Fibroblast of skin of right quadriceps (primary cell): ENCODE measurements at regions not wholly inside any gene's neighbourhood (a gene's known extent, or its start where the extent isn't known, plus 50 kb on each side); places are given as distances from the start of the nearest gene placed in this dataset.
"Not testable (repeated sequence)": the region's sequence is repeated elsewhere in the genome, so short reads cannot be mapped to it uniquely, and the experiment has no call there.

Experiments used
- DNase-seq: peaks from one replicate; pipeline ENCODE4 v3.0.0-alpha.2; 2013

- DNase-seq = no peak
Observed at GRCh38 chr7:73918926-73919693, 58.2 kb downstream of the TMEM270 start.

DNA sequence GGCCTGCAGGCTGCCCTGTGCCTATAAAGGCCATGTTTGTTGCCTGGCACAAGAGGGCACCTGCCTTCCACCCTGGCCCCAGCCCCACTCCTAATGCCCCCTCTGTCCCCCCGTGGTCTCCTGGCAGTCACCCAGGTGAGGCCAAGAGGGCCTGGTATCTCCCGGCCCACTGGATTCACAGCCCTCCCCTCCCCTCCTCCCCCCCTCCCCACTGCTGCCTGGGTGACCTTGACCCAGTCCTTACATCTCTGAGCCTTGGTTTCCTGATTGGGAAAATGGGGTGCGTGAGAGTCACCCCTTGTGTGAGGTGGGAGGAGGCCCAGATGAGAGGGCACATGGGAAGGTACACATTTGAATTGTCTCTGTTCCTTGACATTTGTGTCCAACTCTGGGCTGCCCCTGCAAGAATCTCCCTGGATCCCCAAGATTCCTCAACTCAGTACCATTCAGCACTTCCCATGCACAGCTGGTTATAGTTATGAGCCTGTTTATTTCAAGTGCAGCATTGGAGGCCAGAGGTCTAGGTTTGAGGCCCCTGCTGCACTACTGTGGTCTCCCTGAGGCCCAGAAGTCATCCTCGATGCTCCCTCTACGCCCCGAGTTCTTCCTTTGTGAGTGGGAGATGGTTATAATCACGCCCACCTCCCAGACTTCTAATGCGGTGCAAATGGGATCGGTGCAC, 58.9 kb downstream of the TMEM270 start:
- DNase-seq = no peak

- no peak for DNase-seq
Observed at GRCh38 chr7:73920406-73921134, 59.6 kb downstream of the TMEM270 start.

DNA sequence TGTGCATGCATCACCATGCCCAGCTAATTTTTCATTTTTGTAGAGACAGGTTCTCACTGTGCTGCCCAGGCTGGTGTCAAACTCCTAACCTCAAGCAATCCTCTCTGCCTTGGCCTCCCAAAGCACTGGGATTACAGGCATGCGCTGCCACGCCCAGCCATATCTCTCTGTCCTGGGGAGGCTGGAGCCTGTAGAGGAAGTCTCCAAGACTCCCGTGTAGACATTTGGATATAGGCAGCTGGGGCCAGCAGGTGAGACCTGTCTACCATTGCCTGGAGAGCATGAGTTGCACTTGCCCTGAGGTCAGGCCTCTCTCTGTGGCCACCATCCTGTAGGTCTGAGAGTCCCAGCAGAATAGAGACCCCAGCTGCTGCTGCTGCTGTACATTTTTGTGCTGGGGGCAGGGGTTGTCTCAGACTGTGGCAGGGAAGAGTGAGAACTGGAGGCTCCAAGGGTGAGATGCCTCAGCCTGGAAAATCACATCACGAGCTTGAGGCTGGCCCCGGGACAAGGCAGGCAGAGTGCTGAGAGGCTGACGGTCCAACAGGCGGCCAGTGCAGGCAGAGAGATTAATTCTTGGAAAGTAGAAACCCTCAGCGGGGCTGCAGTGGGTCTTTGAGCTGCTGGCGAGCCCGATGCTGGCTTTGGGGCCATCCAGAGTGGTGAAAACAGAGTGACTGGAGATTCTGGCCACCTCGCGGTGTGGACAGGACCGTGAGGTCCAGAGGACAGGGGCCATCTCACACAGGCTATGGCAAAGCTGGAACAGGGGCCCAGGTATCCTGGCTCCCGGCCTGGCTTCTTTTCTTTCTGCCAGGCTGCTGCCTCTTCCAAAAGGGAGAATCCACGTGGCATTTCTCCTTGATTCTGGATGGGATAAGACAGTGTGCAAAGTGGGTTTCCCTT, 60.9 kb downstream of the TMEM270 start:
- DNase-seq = no peak

DNA sequence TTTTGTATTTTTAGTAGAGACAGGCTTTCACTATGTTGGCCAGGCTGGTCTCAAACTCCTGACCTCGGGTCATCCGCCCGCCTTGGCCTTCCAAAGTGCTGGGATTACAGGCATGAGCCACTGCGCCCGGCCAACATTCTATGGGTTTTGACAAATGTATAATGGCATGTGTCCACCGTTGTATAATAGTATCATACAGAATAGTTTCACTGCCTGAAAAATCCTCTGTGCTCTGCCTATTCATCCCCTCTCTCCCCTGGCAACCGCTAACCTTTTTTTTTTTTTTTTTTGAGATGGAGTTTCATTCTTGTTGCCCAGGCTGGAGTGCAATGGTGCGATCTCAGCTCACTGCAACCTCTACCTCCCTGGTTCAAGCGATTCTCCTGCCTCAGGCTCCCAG, 67.7 kb downstream of the TMEM270 start:
- not testable (repeated sequence) for DNase-seq

GRCh38 chr7:73931502-73931901, 70.5 kb downstream of the TMEM270 start:
- no peak for DNase-seq

DNA sequence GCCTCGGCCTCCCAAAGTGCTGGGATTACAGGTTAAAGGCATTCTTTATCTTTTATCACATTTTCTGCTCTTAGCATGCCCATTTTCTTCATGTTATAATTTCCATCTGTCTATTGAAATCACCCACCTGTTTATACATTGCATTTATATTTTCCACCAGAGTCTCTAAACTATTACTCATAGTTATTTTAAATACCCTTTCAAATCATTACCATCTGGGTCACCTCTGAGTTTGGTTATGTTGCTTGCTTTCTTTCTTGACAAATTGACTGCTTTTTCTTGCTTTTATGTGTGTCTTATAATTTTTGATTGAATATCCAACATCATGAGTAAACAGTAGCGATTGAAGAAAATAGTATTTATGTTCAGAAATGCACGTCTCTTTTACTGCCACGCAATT, 71.4 kb downstream of the TMEM270 start:
- peak; percentile 24 for DNase-seq

- DNase-seq = no peak
Observed at GRCh38 chr7:73933091-73933490, 72.1 kb downstream of the TMEM270 start.

DNA sequence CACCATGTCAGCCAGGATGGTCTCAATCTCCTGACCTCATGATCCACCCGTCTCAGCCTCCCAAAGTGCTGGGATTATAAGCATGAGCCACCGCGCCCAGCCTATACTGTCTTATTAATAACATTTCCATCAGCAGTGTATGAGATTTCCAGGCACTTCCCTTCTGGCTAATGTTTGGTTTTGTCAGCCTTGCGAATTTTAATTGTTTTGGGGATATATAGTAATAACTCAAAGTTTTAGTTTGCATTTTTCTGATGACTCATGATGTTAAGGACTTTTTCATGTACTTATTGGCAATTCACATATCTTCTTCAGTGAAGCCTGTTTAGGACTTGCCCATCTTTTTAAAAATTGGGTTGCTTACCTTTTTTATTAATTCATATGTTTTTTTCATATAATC, 76.0 kb downstream of the TMEM270 start:
- DNase-seq = peak; percentile 46

DNA sequence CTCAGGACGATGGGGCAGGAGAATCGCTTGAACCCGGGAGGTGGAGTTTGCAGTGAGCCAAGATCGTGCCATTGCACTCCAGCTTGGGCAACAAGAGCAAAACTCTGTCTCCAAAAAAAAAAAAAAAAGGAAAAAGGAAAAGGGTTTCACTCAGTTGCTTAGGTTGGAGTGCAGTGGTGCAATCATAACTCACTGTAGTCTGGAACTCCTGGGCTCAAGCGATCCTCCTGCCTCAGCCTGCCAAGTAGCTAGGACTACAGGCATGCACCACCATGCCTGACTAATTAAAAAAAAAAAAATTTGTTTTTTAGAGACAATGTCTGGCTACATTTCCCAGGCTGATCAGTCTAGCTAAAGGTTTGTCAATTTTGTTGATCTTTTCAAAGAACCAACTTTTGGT, 76.7 kb downstream of the TMEM270 start:
- DNase-seq = peak; percentile 36

- no peak for DNase-seq
Observed at GRCh38 chr7:73939528-73939927, 78.6 kb downstream of the TMEM270 start.

GRCh38 chr7:73940701-73941238, 79.8 kb downstream of the TMEM270 start:
- DNase-seq = no peak

DNA sequence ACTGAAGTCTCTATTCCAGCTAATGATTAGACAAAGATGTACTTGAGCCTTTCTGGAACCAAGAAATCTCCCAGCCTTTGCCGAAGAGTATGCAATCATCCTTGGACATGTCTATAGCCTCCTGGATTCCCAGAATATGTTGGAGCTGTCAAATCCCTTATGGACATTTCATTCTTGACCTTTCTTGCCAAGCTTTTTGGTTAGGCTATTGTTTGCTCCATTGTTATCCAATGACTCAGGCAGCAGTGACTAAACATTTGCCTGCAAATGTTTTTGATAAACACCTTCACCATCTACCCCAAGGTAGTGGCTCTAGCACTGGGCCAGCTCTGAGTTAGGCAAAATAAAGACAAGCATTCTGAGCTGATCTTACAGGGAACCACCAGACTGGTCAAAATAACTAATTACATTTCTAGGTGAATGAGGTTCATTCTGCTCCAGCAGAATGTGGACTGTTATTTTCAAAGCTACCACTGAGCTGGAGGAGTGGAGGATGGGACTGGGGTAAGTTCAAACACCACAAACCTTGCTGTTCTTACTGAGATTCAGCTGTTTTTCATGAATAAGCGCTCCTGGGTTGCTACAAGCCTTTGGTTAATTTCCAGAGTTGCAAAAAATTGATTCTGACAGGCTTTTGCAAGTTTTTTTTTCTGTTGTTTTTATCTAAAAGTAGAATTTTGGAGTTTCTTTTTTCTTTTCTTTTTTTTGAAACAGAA, 81.0 kb downstream of the TMEM270 start:
- peak; percentile 64 for DNase-seq

GRCh38 chr7:73945022-73945421, 83.0 kb upstream of the ELN start:
- no peak for DNase-seq

- no peak for DNase-seq
Observed at GRCh38 chr7:73948287-73948686, 79.7 kb upstream of the ELN start.

GRCh38 chr7:73952266-73952665, 75.7 kb upstream of the ELN start:
- DNase-seq = no peak

- DNase-seq = no peak
Observed at GRCh38 chr7:73954181-73954580, 73.8 kb upstream of the ELN start.

DNA sequence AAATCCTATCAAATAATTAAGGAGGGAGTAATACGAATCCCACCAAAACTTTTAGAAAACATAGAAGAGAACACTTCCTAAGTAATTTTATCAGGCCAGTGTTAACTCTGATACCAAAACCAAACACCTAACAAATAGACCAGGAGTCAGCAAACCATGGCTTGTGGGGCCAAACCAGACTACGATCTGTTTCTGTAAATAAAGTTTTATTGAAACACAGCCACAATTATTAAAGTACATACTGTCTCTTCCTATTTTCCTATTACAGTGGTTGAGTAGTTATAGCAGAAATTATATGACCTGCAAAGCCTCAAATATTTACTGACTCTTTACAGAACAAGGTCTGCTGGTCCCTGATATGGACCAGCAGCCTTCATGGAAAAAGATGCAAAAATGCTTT, 73.1 kb upstream of the ELN start:
- DNase-seq = no peak

DNA sequence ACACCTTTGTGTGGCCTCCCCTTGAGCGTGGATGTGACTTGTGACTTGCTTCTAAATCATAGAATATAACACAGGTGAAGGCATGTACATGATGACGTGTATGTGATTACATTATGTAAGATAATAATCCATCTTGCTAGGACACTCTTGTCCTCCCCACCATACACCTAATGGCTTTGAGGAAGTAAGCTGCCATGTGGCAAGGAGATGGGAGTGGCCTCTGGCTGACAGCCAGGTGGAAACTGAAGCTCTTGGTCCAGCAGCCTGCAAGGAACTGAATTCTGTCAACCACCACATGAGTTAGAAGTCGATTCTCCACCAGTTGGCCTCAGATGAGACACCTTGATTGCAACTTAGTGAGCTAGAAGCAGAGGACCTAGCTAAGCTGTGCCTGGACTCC, 67.4 kb upstream of the ELN start:
- DNase-seq = no peak

GRCh38 chr7:73961991-73962390, 66.0 kb upstream of the ELN start:
- not testable (repeated sequence) for DNase-seq

- no peak for DNase-seq
Observed at GRCh38 chr7:73963252-73963822, 64.6 kb upstream of the ELN start.

- no peak for DNase-seq
Observed at GRCh38 chr7:73964786-73965185, 63.2 kb upstream of the ELN start.
